Activated CD4-positive, alpha-beta T cell treated with anti-CD3 and anti-CD28 coated beads, Interleukin-2, Interleukin-4, amounts not matched to agents 100 ng/mL and 50 ng/mL, durations not matched to agents 16 hours and 8 hours (primary cell): ENCODE measurements at regions not wholly inside any gene's neighbourhood (a gene's known extent, or its start where the extent isn't known, plus 50 kb on each side); places are given as distances from the start of the nearest gene placed in this dataset.

ENCODE experiments used
- DNase-seq: peaks from one replicate; pipeline ENCODE4 v3.0.0-alpha.2; 2020; ENCODE audit warnings: low spot score

GRCh38 chr18:38115201-38115600, 549.6 kb upstream of the CELF4 start:
- DNase-seq = no peak

GRCh38 chr18:38087538-38087937, 521.9 kb upstream of the CELF4 start:
- no peak for DNase-seq

GRCh38 chr18:38081516-38081915, 515.9 kb upstream of the CELF4 start:
- DNase-seq = no peak

- DNase-seq = no peak
Observed at GRCh38 chr18:38077229-38077628, 511.6 kb upstream of the CELF4 start.

- DNase-seq = no peak
Observed at GRCh38 chr18:38076346-38077070, 510.9 kb upstream of the CELF4 start.

- DNase-seq = no peak
Observed at GRCh38 chr18:38074298-38074876, 508.8 kb upstream of the CELF4 start.

- DNase-seq = no peak
Observed at GRCh38 chr18:38067821-38068220, 502.2 kb upstream of the CELF4 start.

- no peak for DNase-seq
Observed at GRCh38 chr18:38067086-38067485, 501.5 kb upstream of the CELF4 start.

- DNase-seq = no peak
Observed at GRCh38 chr18:38052879-38053590, 487.4 kb upstream of the CELF4 start.

GRCh38 chr18:38047820-38048219, 482.2 kb upstream of the CELF4 start:
- no peak for DNase-seq

- no peak for DNase-seq
Observed at GRCh38 chr18:38046651-38047050, 481.1 kb upstream of the CELF4 start.

- no peak for DNase-seq
Observed at GRCh38 chr18:38045845-38046244, 480.2 kb upstream of the CELF4 start.

- no peak for DNase-seq
Observed at GRCh38 chr18:38042211-38042890, 476.8 kb upstream of the CELF4 start.

GRCh38 chr18:38038242-38038641, 472.6 kb upstream of the CELF4 start:
- DNase-seq = no peak

- DNase-seq = no peak
Observed at GRCh38 chr18:38035193-38035592, 469.6 kb upstream of the CELF4 start.

- DNase-seq = no peak
Observed at GRCh38 chr18:38033282-38033681, 467.7 kb upstream of the CELF4 start.

- DNase-seq = no peak
Observed at GRCh38 chr18:38032516-38032915, 466.9 kb upstream of the CELF4 start.

GRCh38 chr18:38028946-38029345, 463.3 kb upstream of the CELF4 start:
- no peak for DNase-seq

- DNase-seq = no peak
Observed at GRCh38 chr18:38025433-38026038, 459.9 kb upstream of the CELF4 start.

- no peak for DNase-seq
Observed at GRCh38 chr18:38023871-38024270, 458.3 kb upstream of the CELF4 start.

- no peak for DNase-seq
Observed at GRCh38 chr18:38022234-38022633, 456.6 kb upstream of the CELF4 start.

GRCh38 chr18:38019292-38019691, 453.7 kb upstream of the CELF4 start:
- DNase-seq = no peak
